SHP77 (cell line): ENCODE measurements at regions not wholly inside any gene's neighbourhood (a gene's known extent, or its start where the extent isn't known, plus 50 kb on each side); places are given as distances from the start of the nearest gene placed in this dataset.
"Not testable (repeated sequence)": the region's sequence is repeated elsewhere in the genome, so short reads cannot be mapped to it uniquely, and the experiment has no call there.

ENCODE experiments used
- DNase-seq, 2 experiments: peaks; one replicate each; lab custom pipeline; 2025; lab: John Stamatoyannopoulos, UW

- DNase-seq: no peak
Measured at GRCh38 chr3:176341963-176342362, 855.3 kb downstream of the TBL1XR1 start.

GRCh38 chr3:176328666-176329065 lies 868.6 kb downstream of the TBL1XR1 start:
- no peak for DNase-seq

- DNase-seq: no peak
Measured at GRCh38 chr3:176328198-176328597, 869.1 kb downstream of the TBL1XR1 start.

- not testable (repeated sequence) for DNase-seq
Measured at GRCh38 chr3:176326894-176327490, 870.3 kb downstream of the TBL1XR1 start.

GRCh38 chr3:176321532-176321931 lies 875.8 kb downstream of the TBL1XR1 start:
- not testable (repeated sequence) for DNase-seq

GRCh38 chr3:176321099-176321498 lies 876.2 kb downstream of the TBL1XR1 start:
- DNase-seq: no peak

GRCh38 chr3:176313426-176313825 lies 883.9 kb downstream of the TBL1XR1 start:
- no peak for DNase-seq

GRCh38 chr3:176310641-176311040 lies 886.6 kb downstream of the TBL1XR1 start:
- no peak for DNase-seq

GRCh38 chr3:176302271-176302670 lies 895.0 kb downstream of the TBL1XR1 start:
- DNase-seq: no peak

GRCh38 chr3:176296066-176296597 lies 901.1 kb downstream of the TBL1XR1 start:
- no peak for DNase-seq

- DNase-seq: no peak
Measured at GRCh38 chr3:176293276-176293675, 904.0 kb downstream of the TBL1XR1 start.

GRCh38 chr3:176286476-176287085 lies 910.7 kb downstream of the TBL1XR1 start:
- no peak for DNase-seq

GRCh38 chr3:176275538-176275937 lies 921.7 kb downstream of the TBL1XR1 start:
- no peak for DNase-seq

- no peak for DNase-seq
Measured at GRCh38 chr3:176275113-176275512, 922.2 kb downstream of the TBL1XR1 start.

GRCh38 chr3:176274161-176274560 lies 923.1 kb downstream of the TBL1XR1 start:
- DNase-seq: peak; percentile 95 to 96

GRCh38 chr3:176262071-176262470 lies 935.2 kb downstream of the TBL1XR1 start:
- no peak for DNase-seq

- no peak for DNase-seq
Measured at GRCh38 chr3:176247191-176247590, 950.1 kb downstream of the TBL1XR1 start.

- no peak for DNase-seq
Measured at GRCh38 chr3:176219970-176220369, 977.3 kb downstream of the TBL1XR1 start.

GRCh38 chr3:176214758-176215157 lies 982.5 kb downstream of the TBL1XR1 start:
- DNase-seq: no peak

- not testable (repeated sequence) for DNase-seq
Measured at GRCh38 chr3:176213314-176213713, 984.0 kb downstream of the TBL1XR1 start.

- DNase-seq: no peak
Measured at GRCh38 chr3:176208915-176209314, 988.4 kb downstream of the TBL1XR1 start.

GRCh38 chr3:176208283-176208682 lies 989.0 kb downstream of the TBL1XR1 start:
- DNase-seq: no peak

GRCh38 chr3:176206809-176207208 lies 990.5 kb downstream of the TBL1XR1 start:
- DNase-seq: no peak

- no peak for DNase-seq
Measured at GRCh38 chr3:176202652-176203051, 994.6 kb downstream of the TBL1XR1 start.
